Tibial nerve (tissue), 4 donors: ENCODE measurements at regions not wholly inside any gene's neighbourhood (a gene's known extent, or its start where the extent isn't known, plus 50 kb on each side); places are given as distances from the start of the nearest gene placed in this dataset.

Source experiments
- EP300 ChIP-seq, 2 donors: sonication (generic); formaldehyde crosslinking; IDR thresholded peaks; one replicate each; pipeline ENCODE4 v1.6.1; 2017; ENCODE audit warnings: antibody characterized with exemption in 2 of 2, mild to moderate bottlenecking in 1 of 2
- POLR2A ChIP-seq, 2 donors: fragments of 450-650 bp; IDR thresholded peaks; one replicate each; pipeline ENCODE4 v1.6.1; 2017; ENCODE audit warnings: antibody characterized with exemption in 2 of 2, mild to moderate bottlenecking in 2 of 2, moderate library complexity in 2 of 2
- TF ChIP-seq, protein P1 (sequence below), 5 experiments: fragments of 200-600 bp in 3 of 5; fragments of 450-650 bp in 2 of 5; sonication (generic) in 3 of 5; IDR thresholded peaks; one replicate each; pipeline ENCODE4 v1.5.1; 2016 to 2019; ENCODE audit warnings: antibody characterized with exemption in 5 of 5, mild to moderate bottlenecking in 3 of 5, moderate library complexity in 2 of 5

DNA sequence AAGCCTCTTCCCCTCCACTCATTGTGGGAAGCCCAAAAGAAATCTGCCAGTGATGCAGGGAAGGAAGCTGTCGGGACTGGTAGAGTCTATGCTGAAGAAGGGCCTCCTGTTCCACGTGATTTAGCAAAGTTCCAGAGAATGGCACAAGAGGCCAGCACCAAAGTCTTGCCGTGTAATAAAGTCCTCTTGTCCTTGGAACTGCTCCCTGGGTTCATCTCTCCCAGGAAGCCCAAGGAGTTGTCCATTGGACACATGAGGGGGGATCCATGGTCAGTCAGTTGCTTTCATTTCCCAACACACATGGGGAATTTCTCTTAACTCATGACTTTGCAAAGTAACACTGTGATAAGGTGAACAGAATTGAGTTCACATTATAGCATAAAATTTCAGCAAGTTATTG lies 116.1 kb upstream of the RAB4A start:
- TF ChIP-seq EP300 (IDR thresholded peaks at IDR 0.05) (no peak), POLR2A (IDR thresholded peaks at IDR 0.05) (no peak)
- TF ChIP-seq, protein P1, sequence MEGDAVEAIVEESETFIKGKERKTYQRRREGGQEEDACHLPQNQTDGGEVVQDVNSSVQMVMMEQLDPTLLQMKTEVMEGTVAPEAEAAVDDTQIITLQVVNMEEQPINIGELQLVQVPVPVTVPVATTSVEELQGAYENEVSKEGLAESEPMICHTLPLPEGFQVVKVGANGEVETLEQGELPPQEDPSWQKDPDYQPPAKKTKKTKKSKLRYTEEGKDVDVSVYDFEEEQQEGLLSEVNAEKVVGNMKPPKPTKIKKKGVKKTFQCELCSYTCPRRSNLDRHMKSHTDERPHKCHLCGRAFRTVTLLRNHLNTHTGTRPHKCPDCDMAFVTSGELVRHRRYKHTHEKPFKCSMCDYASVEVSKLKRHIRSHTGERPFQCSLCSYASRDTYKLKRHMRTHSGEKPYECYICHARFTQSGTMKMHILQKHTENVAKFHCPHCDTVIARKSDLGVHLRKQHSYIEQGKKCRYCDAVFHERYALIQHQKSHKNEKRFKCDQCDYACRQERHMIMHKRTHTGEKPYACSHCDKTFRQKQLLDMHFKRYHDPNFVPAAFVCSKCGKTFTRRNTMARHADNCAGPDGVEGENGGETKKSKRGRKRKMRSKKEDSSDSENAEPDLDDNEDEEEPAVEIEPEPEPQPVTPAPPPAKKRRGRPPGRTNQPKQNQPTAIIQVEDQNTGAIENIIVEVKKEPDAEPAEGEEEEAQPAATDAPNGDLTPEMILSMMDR (IDR thresholded peaks at IDR 0.05): no peak
